SIG-M5 treated with dmso at 0.1 percent for 504 hours (cell line): ENCODE measurements at regions not wholly inside any gene's neighbourhood (a gene's known extent, or its start where the extent isn't known, plus 50 kb on each side); places are given as distances from the start of the nearest gene placed in this dataset.

ENCODE experiments used
- DNase-seq: peaks from one replicate; lab custom pipeline; 2025; ENCODE audit not compliant: unreplicated experiment; lab: John Stamatoyannopoulos, UW

GRCh38 chr3:53957831-53958230 is 66.2 kb upstream of the SELENOK start:
- no peak for DNase-seq

- DNase-seq = no peak
Measured at GRCh38 chr3:53956586-53956985, 64.9 kb upstream of the SELENOK start.

GRCh38 chr3:53949541-53949940 is 57.9 kb upstream of the SELENOK start:
- no peak for DNase-seq

- no peak for DNase-seq
Measured at GRCh38 chr3:53948174-53948573, 56.5 kb upstream of the SELENOK start.

- no peak for DNase-seq
Measured at GRCh38 chr3:53944028-53944427, 52.4 kb upstream of the SELENOK start.

GRCh38 chr3:53941950-53942349 is 50.3 kb upstream of the SELENOK start:
- DNase-seq = no peak
